ENCODE measurements at regions not wholly inside any gene's neighbourhood (a gene's known extent, or its start where the extent isn't known, plus 50 kb on each side); places are given as distances from the start of the nearest gene placed in this dataset.

GRCh38 chr2:30338475-30338874 is 107.1 kb downstream of the LBH start:
- ChIA-PET CTCF (ENCODE audit: unreplicated experiment) (no interaction called here), POLR2A (interaction anchor here (0.5 to 4.8 kb wide), 4 partner anchors 27 to 952 kb away, joined by 3 to 31 read pairs (median 10); no protein-coding TSS in a partner anchor)
- no peaks in the 10 kb centered on the region for H3K36me3 ChIP-seq (ENCODE audit: insufficient read depth, low read length)
- no peak overlapping the region for H3K27ac ChIP-seq (ENCODE audit: low read depth, low read length, poor library complexity, severe bottlenecking)
- no peak overlapping the region for H3K4me2 ChIP-seq (ENCODE audit: low read length)
- TF ChIP-seq CTCF (conservative IDR thresholded peaks at IDR 0.05; ENCODE audit: low read length) (no peak), EZH2phosphoT487 (IDR thresholded peaks at IDR 0.05; ENCODE audit: borderline replicate concordance, low read depth, low read length) (no peak)
- no peaks in the 10 kb centered on the region for H4K20me1 ChIP-seq (ENCODE audit: insufficient read depth, low read length)
- peak overlapping the region; percentile 96; the same call in 1 of the 2 replicates for H2AFZ ChIP-seq (ENCODE audit: low read length)
- no peaks in the 10 kb centered on the region for H3K79me2 ChIP-seq (ENCODE audit: insufficient read depth, low read depth, low read length)
- peaks cover 7% of the 10 kb centered on the region; the same call in 1 of the 2 replicates for H3K9me3 ChIP-seq (ENCODE audit: low read length)
- DNase-seq (ENCODE audit: low spot score): no peak
- intact Hi-C loops (cut with micrococcal nuclease; ENCODE audit: unreplicated experiment): loop anchor here (5.0 kb wide), 3 partner anchors 191 to 374 kb away; partner anchors contain the start of gene YPEL5
- peaks cover 37% of the 10 kb centered on the region for H3K4me1 ChIP-seq (ENCODE audit: insufficient read depth, low read length, poor library complexity, severe bottlenecking)
- no TSS peak for BruUV-seq (replicated peaks)
- no peak overlapping the region for H3K4me3 ChIP-seq (ENCODE audit: low read depth, low read length, poor library complexity, severe bottlenecking)
- no peaks in the 10 kb centered on the region for H3K9me2 ChIP-seq (ENCODE audit: insufficient read depth, low read length)

GRCh38 chr2:30339071-30339470 is 107.7 kb downstream of the LBH start:
- BruUV-seq (replicated peaks): no TSS peak
- no peaks in the 10 kb centered on the region for H3K9me2 ChIP-seq (ENCODE audit: insufficient read depth, low read length)
- intact Hi-C loops (cut with micrococcal nuclease; ENCODE audit: unreplicated experiment): loop anchor here (5.0 kb wide), 3 partner anchors 192 to 373 kb away; partner anchors contain the start of gene YPEL5
- H3K27ac ChIP-seq (ENCODE audit: low read depth, low read length, poor library complexity, severe bottlenecking): no peak overlapping the region
- H2AFZ ChIP-seq (ENCODE audit: low read length): peak overlapping the region; percentile 4; the same call in 1 of the 2 replicates
- TF ChIP-seq EZH2phosphoT487 (IDR thresholded peaks at IDR 0.05; ENCODE audit: borderline replicate concordance, low read depth, low read length) (no peak), CTCF (conservative IDR thresholded peaks at IDR 0.05; ENCODE audit: low read length) (no peak)
- peaks cover 37% of the 10 kb centered on the region for H3K4me1 ChIP-seq (ENCODE audit: insufficient read depth, low read length, poor library complexity, severe bottlenecking)
- ChIA-PET CTCF (ENCODE audit: unreplicated experiment) (no interaction called here), POLR2A (no interaction called here)
- H4K20me1 ChIP-seq (ENCODE audit: insufficient read depth, low read length): no peaks in the 10 kb centered on the region
- H3K4me2 ChIP-seq (ENCODE audit: low read length): no peak overlapping the region
- no peak for DNase-seq (ENCODE audit: low spot score)
- H3K9me3 ChIP-seq (ENCODE audit: low read length): peaks cover 7% of the 10 kb centered on the region; the same call in 1 of the 2 replicates
- no peaks in the 10 kb centered on the region for H3K79me2 ChIP-seq (ENCODE audit: insufficient read depth, low read depth, low read length)
- no peak overlapping the region for H3K4me3 ChIP-seq (ENCODE audit: low read depth, low read length, poor library complexity, severe bottlenecking)
- no peaks in the 10 kb centered on the region for H3K36me3 ChIP-seq (ENCODE audit: insufficient read depth, low read length)

GRCh38 chr2:30341500-30342267 is 105.4 kb upstream of the LCLAT1 start:
- peaks cover 7% of the 10 kb centered on the region; the same call in 1 of the 2 replicates for H3K9me3 ChIP-seq (ENCODE audit: low read length)
- POLR2A ChIA-PET: interaction anchor here (1.2 kb wide), 1 partner anchor 21 kb away, joined by 3 read pairs; no protein-coding TSS in a partner anchor
- no peaks in the 10 kb centered on the region for H3K36me3 ChIP-seq (ENCODE audit: insufficient read depth, low read length)
- no peak overlapping the region for H3K4me2 ChIP-seq (ENCODE audit: low read length)
- no peak for TF ChIP-seq EZH2phosphoT487 (IDR thresholded peaks at IDR 0.05; ENCODE audit: borderline replicate concordance, low read depth, low read length)
- TF ChIP-seq CTCF (conservative IDR thresholded peaks at IDR 0.05; ENCODE audit: low read length): no peak
- peaks cover 14% of the 10 kb centered on the region for H3K4me1 ChIP-seq (ENCODE audit: insufficient read depth, low read length, poor library complexity, severe bottlenecking)
- intact Hi-C loops (cut with micrococcal nuclease; ENCODE audit: unreplicated experiment): no loop called here
- H3K27ac ChIP-seq (ENCODE audit: low read depth, low read length, poor library complexity, severe bottlenecking): no peak overlapping the region
- no peaks in the 10 kb centered on the region for H4K20me1 ChIP-seq (ENCODE audit: insufficient read depth, low read length)
- DNase-seq (ENCODE audit: low spot score): no peak
- no peaks in the 10 kb centered on the region for H3K79me2 ChIP-seq (ENCODE audit: insufficient read depth, low read depth, low read length)
- CTCF ChIA-PET (ENCODE audit: unreplicated experiment): no interaction called here
- no peak overlapping the region for H3K4me3 ChIP-seq (ENCODE audit: low read depth, low read length, poor library complexity, severe bottlenecking)
- no TSS peak for BruUV-seq (replicated peaks)
- H2AFZ ChIP-seq (ENCODE audit: low read length): no peak overlapping the region
- H3K9me2 ChIP-seq (ENCODE audit: insufficient read depth, low read length): no peaks in the 10 kb centered on the region
